Endothelial cell of umbilical vein (primary cell): ENCODE measurements at regions not wholly inside any gene's neighbourhood (a gene's known extent, or its start where the extent isn't known, plus 50 kb on each side); places are given as distances from the start of the nearest gene placed in this dataset.

ENCODE experiments used
- BruUV-seq: library from RNA; stranded (reverse); fragments of 400-500 nt; replicated peaks from 2 replicates; lab custom pipeline; 2021; lab: Mats Ljungman, UMichigan
- CTCF ChIA-PET: fragments of 300-600, 350-600 bp; sonication (Branson Sonifier 250); formaldehyde crosslinking; loops from one replicate; lab custom pipeline; 2021; ENCODE audit warnings: antibody characterized with exemption, inconsistent platforms; lab: Charles Lee
- POLR2A ChIA-PET: fragments of 300-600, 350-600 bp; sonication (Branson Sonifier 250); formaldehyde crosslinking; loops from one replicate; lab custom pipeline; 2021; ENCODE audit warnings: antibody characterized with exemption, inconsistent platforms; lab: Charles Lee
- DNase-seq: peaks from one replicate; pipeline ENCODE4 v3.0.0-alpha.2; 2011; ENCODE audit warnings: low read depth, low spot score
- FAIRE-seq: peaks from 2 replicates; lab custom pipeline; 2011; peaks lifted over from hg19 to GRCh38; lab: Jason Lieb, UNC
- H2AFZ ChIP-seq: 2 replicates; pipeline ENCODE4 v1.6.0; 2012; ENCODE audit warnings: low read depth, low read length, control low read depth, inconsistent platforms
- H3K27ac ChIP-seq: 2 replicates; pipeline ENCODE4 v1.5.1; 2011; ENCODE audit warnings: low read depth, mild to moderate bottlenecking, control low read depth, low read length, moderate library complexity; ENCODE audit not compliant: insufficient read depth
- H3K27me3 ChIP-seq, 2 experiments: 2 replicates each; pipeline versions ENCODE4 v1.6.0 to v1.6.1; 2011; ENCODE audit warnings: low read length in 2 of 2, mixed read lengths in 1 of 2; ENCODE audit not compliant: control insufficient read depth in 2 of 2, insufficient read depth in 2 of 2
- H3K36me3 ChIP-seq, 2 experiments: 2 replicates in 1 of 2; 3 replicates in 1 of 2; pipeline ENCODE4 v1.5.1; 2011; ENCODE audit warnings: low read length in 2 of 2, mild to moderate bottlenecking in 1 of 2, moderate library complexity in 1 of 2; ENCODE audit not compliant: control insufficient read depth in 2 of 2, insufficient read depth in 2 of 2; ENCODE audit errors: extremely low read depth in 1 of 2
- H3K4me1 ChIP-seq: 3 replicates; pipeline ENCODE4 v1.5.1; 2011; ENCODE audit warnings: mild to moderate bottlenecking, low read length; ENCODE audit not compliant: control insufficient read depth, insufficient read depth; ENCODE audit errors: extremely low read depth
- H3K4me2 ChIP-seq: 2 replicates; pipeline ENCODE4 v1.6.1; 2011; ENCODE audit warnings: low read length, control low read depth, mixed read lengths; ENCODE audit not compliant: insufficient read depth
- H3K4me3 ChIP-seq, 3 experiments: fragments of 200-600 bp in 1 of 3; sonication (generic), shearing (Covaris generic) in 1 of 3; replicated peaks in 1 of 3; 2 replicates each; pipeline ENCODE4 v1.5.1; 2011 to 2016; ENCODE audit warnings: control low read depth in 3 of 3, low read length in 3 of 3, mild to moderate bottlenecking in 2 of 3, inconsistent platforms in 1 of 3, low read depth in 1 of 3, moderate library complexity in 1 of 3; ENCODE audit not compliant: insufficient read depth in 1 of 3
- H3K79me2 ChIP-seq: 2 replicates; pipeline ENCODE4 v1.6.0; 2012; ENCODE audit warnings: low read length, inconsistent platforms; ENCODE audit not compliant: control insufficient read depth, insufficient read depth
- H3K9ac ChIP-seq: replicated peaks from 2 replicates; pipeline ENCODE3; 2011; ENCODE audit warnings: low read length, control low read depth; ENCODE audit not compliant: insufficient read depth; ENCODE audit errors: extremely low read depth
- H3K9me1 ChIP-seq: replicated peaks from 3 replicates; pipeline ENCODE4 v1.6.0; 2011; ENCODE audit warnings: mild to moderate bottlenecking, low read length; ENCODE audit not compliant: control insufficient read depth, insufficient read depth; ENCODE audit errors: extremely low read depth
- H3K9me3 ChIP-seq: replicated peaks from 2 replicates; pipeline ENCODE4 v1.5.1; 2012; ENCODE audit warnings: low read length, inconsistent platforms; ENCODE audit not compliant: control insufficient read depth, insufficient read depth
- H4K20me1 ChIP-seq: replicated peaks from 2 replicates; pipeline ENCODE3; 2011; ENCODE audit warnings: mild to moderate bottlenecking, low read length; ENCODE audit not compliant: control insufficient read depth, insufficient read depth; ENCODE audit errors: extremely low read depth
- EZH2 ChIP-seq: IDR thresholded peaks from 2 replicates; pipeline ENCODE4 v1.6.1; 2012; ENCODE audit warnings: borderline replicate concordance, low read depth, mild to moderate bottlenecking, moderate library complexity, low read length, inconsistent platforms; ENCODE audit not compliant: severe bottlenecking
- FOS ChIP-seq: IDR thresholded peaks from 2 replicates; pipeline ENCODE4 v1.6.1; 2011; ENCODE audit warnings: mild to moderate bottlenecking, low read length, moderate library complexity, borderline replicate concordance; ENCODE audit not compliant: insufficient read depth
- GATA2 ChIP-seq: IDR thresholded peaks from 2 replicates; pipeline ENCODE4 v1.7.0; 2011; ENCODE audit warnings: low read depth, mild to moderate bottlenecking, moderate library complexity, mixed read lengths, low read length; ENCODE audit not compliant: insufficient read length, insufficient read depth
- JUN ChIP-seq: IDR thresholded peaks from 2 replicates; pipeline ENCODE4 v1.6.1; 2011; ENCODE audit warnings: borderline replicate concordance, low read depth; ENCODE audit not compliant: insufficient read length, insufficient read depth
- MYC ChIP-seq: IDR thresholded peaks from one replicate; pipeline ENCODE4 v1.6.1; 2011; ENCODE audit warnings: mild to moderate bottlenecking, low read depth, low read length
- POLR2A ChIP-seq: IDR thresholded peaks from 2 replicates; pipeline ENCODE4 v1.6.1; 2012; ENCODE audit warnings: low read depth, mild to moderate bottlenecking, control low read depth, low read length
- POLR2AphosphoS5 ChIP-seq: IDR thresholded peaks from 2 replicates; pipeline ENCODE4 v1.6.1; 2012; ENCODE audit warnings: low read depth, mild to moderate bottlenecking, control low read depth, low read length, moderate library complexity; ENCODE audit not compliant: insufficient read depth
- dilution Hi-C: fragments of 300-500 bp; cut with MboI; formaldehyde crosslinking; loops from one replicate; pipeline ENCODE4 v1.15.0; 2019; ENCODE audit warnings: low sequenced_read_pairs; ENCODE audit not compliant: extremely low pct_ligation_motif_present
- intact Hi-C: fragments of 100-400 bp; cut with micrococcal nuclease; formaldehyde crosslinking; loops from one replicate; pipeline ENCODE4 v1.10.0; 2022
- TF ChIP-seq, protein P1 (sequence below): IDR thresholded peaks from 2 replicates; pipeline ENCODE4 v1.6.1; 2011; ENCODE audit not compliant: insufficient read depth, insufficient read length
- TF ChIP-seq, protein P2 (sequence below), 2 donors: IDR thresholded peaks; 1 replicate in 1 of 2; 2 replicates in 1 of 2; pipeline ENCODE4 v1.5.1; 2011; ENCODE audit warnings: low read length in 2 of 2, mild to moderate bottlenecking in 2 of 2, moderate library complexity in 2 of 2, control low read depth in 1 of 2, inconsistent platforms in 1 of 2, low read depth in 1 of 2; ENCODE audit not compliant: insufficient read depth in 1 of 2; ENCODE audit errors: extremely low read depth in 1 of 2

DNA sequence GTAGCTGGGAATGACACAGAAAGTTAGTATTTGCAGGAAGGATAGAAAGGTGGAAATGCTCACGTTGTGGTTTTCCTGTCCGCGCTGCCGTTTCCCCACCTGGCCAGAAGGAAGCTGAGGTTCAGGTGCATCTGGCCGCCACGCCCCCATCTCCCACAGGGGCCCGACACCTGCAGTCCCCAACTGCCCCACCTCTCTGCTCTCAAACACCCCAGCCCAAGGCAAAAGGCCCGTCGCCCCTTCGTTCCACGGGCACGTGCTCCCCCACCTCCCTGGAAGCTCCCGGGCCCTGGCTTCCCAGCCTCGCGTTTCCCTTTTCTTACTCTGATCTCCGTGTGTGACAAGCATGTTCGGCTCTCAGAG, 985.1 kb downstream of the BRD1 start:
- Histone ChIP-seq H3K4me1 (no peaks in the 10 kb centered on the region), H3K4me3 (no peak overlapping the region), H3K27me3 (no peaks in the 10 kb centered on the region), H4K20me1 (no peaks in the 10 kb centered on the region), H3K27ac (no peak overlapping the region), H3K4me2 (no peak overlapping the region), H3K9me3 (peaks cover 10% of the 10 kb centered on the region), H3K36me3 (no peaks in the 10 kb centered on the region), H3K9me1 (no peaks in the 10 kb centered on the region), H3K9ac (no peak overlapping the region), H2AFZ (no peak overlapping the region), H3K79me2 (no peaks in the 10 kb centered on the region)
- no TSS peak for BruUV-seq
- dilution Hi-C loops (no loop called here), intact Hi-C loops (no loop called here)
- ChIA-PET CTCF (no interaction called here), POLR2A (no interaction called here)
- no peak for FAIRE-seq
- DNase-seq: no peak
- no peak for TF ChIP-seq POLR2A
- no peak for TF ChIP-seq POLR2AphosphoS5
- no peak for TF ChIP-seq JUN
- TF ChIP-seq, protein P1, sequence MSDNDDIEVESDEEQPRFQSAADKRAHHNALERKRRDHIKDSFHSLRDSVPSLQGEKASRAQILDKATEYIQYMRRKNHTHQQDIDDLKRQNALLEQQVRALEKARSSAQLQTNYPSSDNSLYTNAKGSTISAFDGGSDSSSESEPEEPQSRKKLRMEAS: no peak
- TF ChIP-seq FOS: no peak
- no peak for TF ChIP-seq GATA2
- TF ChIP-seq MYC: no peak
- TF ChIP-seq EZH2: no peak
- TF ChIP-seq, protein P2, sequence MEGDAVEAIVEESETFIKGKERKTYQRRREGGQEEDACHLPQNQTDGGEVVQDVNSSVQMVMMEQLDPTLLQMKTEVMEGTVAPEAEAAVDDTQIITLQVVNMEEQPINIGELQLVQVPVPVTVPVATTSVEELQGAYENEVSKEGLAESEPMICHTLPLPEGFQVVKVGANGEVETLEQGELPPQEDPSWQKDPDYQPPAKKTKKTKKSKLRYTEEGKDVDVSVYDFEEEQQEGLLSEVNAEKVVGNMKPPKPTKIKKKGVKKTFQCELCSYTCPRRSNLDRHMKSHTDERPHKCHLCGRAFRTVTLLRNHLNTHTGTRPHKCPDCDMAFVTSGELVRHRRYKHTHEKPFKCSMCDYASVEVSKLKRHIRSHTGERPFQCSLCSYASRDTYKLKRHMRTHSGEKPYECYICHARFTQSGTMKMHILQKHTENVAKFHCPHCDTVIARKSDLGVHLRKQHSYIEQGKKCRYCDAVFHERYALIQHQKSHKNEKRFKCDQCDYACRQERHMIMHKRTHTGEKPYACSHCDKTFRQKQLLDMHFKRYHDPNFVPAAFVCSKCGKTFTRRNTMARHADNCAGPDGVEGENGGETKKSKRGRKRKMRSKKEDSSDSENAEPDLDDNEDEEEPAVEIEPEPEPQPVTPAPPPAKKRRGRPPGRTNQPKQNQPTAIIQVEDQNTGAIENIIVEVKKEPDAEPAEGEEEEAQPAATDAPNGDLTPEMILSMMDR (IDR thresholded peaks at IDR 0.05; ENCODE audit: extremely low read depth in 1 of 2, insufficient read depth in 1 of 2, low read depth in 1 of 2, low read length in 2 of 2): no peak
